ENCODE measurements at regions not wholly inside any gene's neighbourhood (a gene's known extent, or its start where the extent isn't known, plus 50 kb on each side); places are given as distances from the start of the nearest gene placed in this dataset.
"Not testable (repeated sequence)": the region's sequence is repeated elsewhere in the genome, so short reads cannot be mapped to it uniquely, and the experiment has no call there.

- Histone ChIP-seq H3K27ac (no peak overlapping the region), H3K36me3 (ENCODE audit: insufficient read depth, low read length) (no peaks in the 10 kb centered on the region), H3K4me3 (no peak overlapping the region), H3K9ac (ENCODE audit: insufficient read length) (no peak overlapping the region), H3K9me3 (ENCODE audit: low read depth, low read length) (peaks cover 3% of the 10 kb centered on the region; the same call in 1 of the 2 replicates)
- DNase-seq (ENCODE audit: low read depth, low spot score) = no peak
- TF ChIP-seq FOXP2 (optimal IDR thresholded peaks at IDR 0.05; ENCODE audit: control extremely low read depth, extremely low read length, insufficient read depth) (no peak), EZH2 (IDR thresholded peaks at IDR 0.05) (no peak)
These were observed 348.2 kb downstream of the TFAP2B start for GRCh38 chr6:51166914-51167313.

- DNase-seq (ENCODE audit: low read depth, low spot score) = no peak
- Histone ChIP-seq H3K9ac (ENCODE audit: insufficient read length) (no peak overlapping the region), H3K36me3 (ENCODE audit: insufficient read depth, low read length) (no peaks in the 10 kb centered on the region), H3K27ac (no peak overlapping the region), H3K9me3 (ENCODE audit: low read depth, low read length) (peaks cover 3% of the 10 kb centered on the region; the same call in 1 of the 2 replicates), H3K4me3 (no peak overlapping the region)
- no peak for TF ChIP-seq POLR2AphosphoS5 (IDR thresholded peaks at IDR 0.05; ENCODE audit: borderline replicate concordance, low read depth, low read length)
- no peak for TF ChIP-seq EZH2 (IDR thresholded peaks at IDR 0.05)
- TF ChIP-seq FOXP2 (optimal IDR thresholded peaks at IDR 0.05; ENCODE audit: control extremely low read depth, extremely low read length, insufficient read depth) = no peak
These were observed 348.8 kb downstream of the TFAP2B start for GRCh38 chr6:51167468-51167867.

GRCh38 chr6:51182827-51183226, 364.2 kb downstream of the TFAP2B start:
- no peak for DNase-seq (ENCODE audit: low read depth, low spot score)
- Histone ChIP-seq H3K9me3 (ENCODE audit: low read depth, low read length) (no peaks in the 10 kb centered on the region), H3K27ac (no peak overlapping the region), H3K9ac (ENCODE audit: insufficient read length) (no peak overlapping the region), H3K4me3 (no peak overlapping the region), H3K36me3 (ENCODE audit: insufficient read depth, low read length) (no peaks in the 10 kb centered on the region)
- TF ChIP-seq POLR2AphosphoS5 (IDR thresholded peaks at IDR 0.05; ENCODE audit: borderline replicate concordance, low read depth, low read length) (no peak), FOXP2 (optimal IDR thresholded peaks at IDR 0.05; ENCODE audit: control extremely low read depth, extremely low read length, insufficient read depth) (no peak), EZH2 (IDR thresholded peaks at IDR 0.05) (no peak)

- DNase-seq (ENCODE audit: low read depth, low spot score) = no peak
- no peaks in the 10 kb centered on the region for H3K36me3 ChIP-seq (ENCODE audit: insufficient read depth, low read length)
- H3K4me3 ChIP-seq = no peak overlapping the region
- H3K27ac ChIP-seq = no peak overlapping the region
- TF ChIP-seq EZH2 (IDR thresholded peaks at IDR 0.05) (no peak), POLR2AphosphoS5 (IDR thresholded peaks at IDR 0.05; ENCODE audit: borderline replicate concordance, low read depth, low read length) (no peak), FOXP2 (optimal IDR thresholded peaks at IDR 0.05; ENCODE audit: control extremely low read depth, extremely low read length, insufficient read depth) (no peak)
- no peak overlapping the region for H3K9ac ChIP-seq (ENCODE audit: insufficient read length)
- no peaks in the 10 kb centered on the region for H3K9me3 ChIP-seq (ENCODE audit: low read depth, low read length)
These were observed 365.4 kb downstream of the TFAP2B start for GRCh38 chr6:51184046-51184445.

- not testable (repeated sequence) for DNase-seq (ENCODE audit: low read depth, low spot score); H3K36me3 ChIP-seq (ENCODE audit: insufficient read depth, low read length); H3K4me3 ChIP-seq; H3K9me3 ChIP-seq (ENCODE audit: low read depth, low read length); H3K27ac ChIP-seq; H3K9ac ChIP-seq (ENCODE audit: insufficient read length)
These were observed 374.5 kb downstream of the TFAP2B start for GRCh38 chr6:51193163-51193562.

- H3K36me3 ChIP-seq (ENCODE audit: insufficient read depth, low read length) = no peaks in the 10 kb centered on the region
- no peaks in the 10 kb centered on the region for H3K9me3 ChIP-seq (ENCODE audit: low read depth, low read length)
- TF ChIP-seq EZH2 (IDR thresholded peaks at IDR 0.05) (no peak), POLR2AphosphoS5 (IDR thresholded peaks at IDR 0.05; ENCODE audit: borderline replicate concordance, low read depth, low read length) (no peak), FOXP2 (optimal IDR thresholded peaks at IDR 0.05; ENCODE audit: control extremely low read depth, extremely low read length, insufficient read depth) (no peak)
- no peak overlapping the region for H3K9ac ChIP-seq (ENCODE audit: insufficient read length)
- H3K27ac ChIP-seq = no peak overlapping the region
- no peak for DNase-seq (ENCODE audit: low read depth, low spot score)
- no peak overlapping the region for H3K4me3 ChIP-seq
These were observed 380.5 kb downstream of the TFAP2B start for GRCh38 chr6:51199105-51199552.

DNA sequence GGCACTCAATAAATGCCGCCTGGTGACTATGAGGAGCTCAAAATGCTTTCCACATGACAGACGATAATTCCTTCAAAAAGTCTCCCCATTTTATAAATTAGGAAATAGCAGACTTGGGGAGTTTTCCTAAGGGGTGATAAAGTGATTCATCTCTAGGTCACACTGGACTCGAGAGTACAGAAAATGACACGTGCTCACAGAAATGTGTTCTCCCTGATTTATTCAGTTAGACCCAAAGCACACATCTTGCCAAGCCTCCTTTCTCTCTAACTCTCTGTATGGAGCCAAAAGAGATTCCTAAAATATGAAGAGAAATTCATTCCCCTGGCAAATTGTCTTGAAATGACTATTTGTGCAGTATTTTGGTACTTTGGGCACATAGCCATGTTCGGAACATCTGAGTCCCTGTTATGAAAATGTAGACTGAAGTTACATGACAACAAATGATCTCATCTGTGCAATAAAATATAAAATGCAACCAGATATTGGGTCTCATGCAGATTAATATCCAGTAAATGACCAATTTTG, 381.1 kb downstream of the TFAP2B start:
- no peak overlapping the region for H3K9ac ChIP-seq (ENCODE audit: insufficient read length)
- no peaks in the 10 kb centered on the region for H3K36me3 ChIP-seq (ENCODE audit: insufficient read depth, low read length)
- no peak for DNase-seq (ENCODE audit: low read depth, low spot score)
- no peak overlapping the region for H3K27ac ChIP-seq
- no peak overlapping the region for H3K4me3 ChIP-seq
- no peak for TF ChIP-seq EZH2 (IDR thresholded peaks at IDR 0.05)
- TF ChIP-seq POLR2AphosphoS5 (IDR thresholded peaks at IDR 0.05; ENCODE audit: borderline replicate concordance, low read depth, low read length) = no peak
- TF ChIP-seq FOXP2 (optimal IDR thresholded peaks at IDR 0.05; ENCODE audit: control extremely low read depth, extremely low read length, insufficient read depth) = no peak
- no peaks in the 10 kb centered on the region for H3K9me3 ChIP-seq (ENCODE audit: low read depth, low read length)

DNA sequence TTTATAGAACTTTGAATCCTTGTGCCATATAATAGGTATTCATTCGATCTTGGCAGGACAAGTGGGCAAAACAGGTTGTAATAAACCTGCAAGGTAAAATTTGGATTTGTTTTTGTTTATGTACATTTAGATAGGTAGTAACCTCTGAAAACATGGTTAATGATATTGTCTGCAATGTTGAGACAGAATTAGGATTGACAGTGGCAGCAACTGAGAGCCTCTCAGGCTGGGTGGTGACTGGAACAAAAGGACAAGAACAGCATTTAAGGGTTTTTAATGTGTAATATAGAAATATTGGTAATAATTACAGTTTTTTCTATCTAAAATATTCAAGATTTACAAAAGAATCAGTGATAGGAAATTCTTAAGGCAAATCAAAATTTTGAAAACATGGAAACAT, 382.0 kb downstream of the TFAP2B start:
- Histone ChIP-seq H3K36me3 (ENCODE audit: insufficient read depth, low read length) (no peaks in the 10 kb centered on the region), H3K27ac (no peak overlapping the region), H3K9ac (ENCODE audit: insufficient read length) (no peak overlapping the region), H3K9me3 (ENCODE audit: low read depth, low read length) (no peaks in the 10 kb centered on the region), H3K4me3 (no peak overlapping the region)
- TF ChIP-seq POLR2AphosphoS5 (IDR thresholded peaks at IDR 0.05; ENCODE audit: borderline replicate concordance, low read depth, low read length) = no peak
- no peak for TF ChIP-seq FOXP2 (optimal IDR thresholded peaks at IDR 0.05; ENCODE audit: control extremely low read depth, extremely low read length, insufficient read depth)
- TF ChIP-seq EZH2 (IDR thresholded peaks at IDR 0.05) = no peak
- no peak for DNase-seq (ENCODE audit: low read depth, low spot score)

- not testable (repeated sequence) for H3K9me3 ChIP-seq (ENCODE audit: low read depth, low read length); H3K4me3 ChIP-seq; DNase-seq (ENCODE audit: low read depth, low spot score); H3K36me3 ChIP-seq (ENCODE audit: insufficient read depth, low read length); H3K9ac ChIP-seq (ENCODE audit: insufficient read length); H3K27ac ChIP-seq
These were observed 384.0 kb downstream of the TFAP2B start for GRCh38 chr6:51202653-51203052.
